GM12873 (cell line): ENCODE measurements at regions not wholly inside any gene's neighbourhood (a gene's known extent, or its start where the extent isn't known, plus 50 kb on each side); places are given as distances from the start of the nearest gene placed in this dataset.

Experiments
- TF ChIP-seq, protein P1 (sequence below): IDR thresholded peaks from 2 replicates; pipeline ENCODE4 v1.5.1; 2012; ENCODE audit warnings: low read depth, mild to moderate bottlenecking, moderate library complexity, low read length, control low read depth; ENCODE audit not compliant: insufficient read depth; ENCODE audit errors: missing control alignments

- TF ChIP-seq, protein P1, sequence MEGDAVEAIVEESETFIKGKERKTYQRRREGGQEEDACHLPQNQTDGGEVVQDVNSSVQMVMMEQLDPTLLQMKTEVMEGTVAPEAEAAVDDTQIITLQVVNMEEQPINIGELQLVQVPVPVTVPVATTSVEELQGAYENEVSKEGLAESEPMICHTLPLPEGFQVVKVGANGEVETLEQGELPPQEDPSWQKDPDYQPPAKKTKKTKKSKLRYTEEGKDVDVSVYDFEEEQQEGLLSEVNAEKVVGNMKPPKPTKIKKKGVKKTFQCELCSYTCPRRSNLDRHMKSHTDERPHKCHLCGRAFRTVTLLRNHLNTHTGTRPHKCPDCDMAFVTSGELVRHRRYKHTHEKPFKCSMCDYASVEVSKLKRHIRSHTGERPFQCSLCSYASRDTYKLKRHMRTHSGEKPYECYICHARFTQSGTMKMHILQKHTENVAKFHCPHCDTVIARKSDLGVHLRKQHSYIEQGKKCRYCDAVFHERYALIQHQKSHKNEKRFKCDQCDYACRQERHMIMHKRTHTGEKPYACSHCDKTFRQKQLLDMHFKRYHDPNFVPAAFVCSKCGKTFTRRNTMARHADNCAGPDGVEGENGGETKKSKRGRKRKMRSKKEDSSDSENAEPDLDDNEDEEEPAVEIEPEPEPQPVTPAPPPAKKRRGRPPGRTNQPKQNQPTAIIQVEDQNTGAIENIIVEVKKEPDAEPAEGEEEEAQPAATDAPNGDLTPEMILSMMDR = no peak
Measured at GRCh38 chrX:71000139-71000538, 68.0 kb downstream of the SNX12 start.

DNA sequence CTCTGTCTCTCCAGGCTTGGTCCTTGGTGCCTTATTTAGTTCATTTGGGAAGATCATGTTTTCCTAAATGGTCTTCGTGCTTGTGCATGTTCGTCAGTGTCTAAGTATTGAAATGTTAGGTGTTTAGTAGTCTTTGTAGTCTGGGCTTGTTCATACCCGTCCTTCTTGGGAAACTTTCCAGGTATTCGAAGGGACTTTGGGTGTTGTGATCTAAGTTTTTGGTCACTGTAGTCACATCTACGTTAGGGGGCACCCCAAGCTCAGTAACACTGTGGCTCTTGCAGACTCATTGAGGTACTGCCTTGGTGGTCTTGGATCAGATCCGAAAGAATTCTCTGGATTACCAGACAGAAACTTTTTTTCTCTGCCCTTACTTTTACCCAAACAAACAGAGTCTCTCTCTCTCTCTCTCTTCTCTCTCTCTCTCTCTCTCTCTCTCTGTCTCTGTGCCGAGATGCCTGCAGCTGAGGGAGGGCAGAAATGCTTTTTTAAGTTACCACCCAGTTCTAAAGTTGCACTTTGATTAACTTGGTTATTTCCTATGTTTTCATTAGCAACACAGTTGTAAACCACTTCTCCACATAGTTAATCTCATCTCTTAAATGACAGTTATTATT lies 67.6 kb upstream of the SLC7A3 start:
- TF ChIP-seq, protein P1 = peak; percentile 51

- TF ChIP-seq, protein P1 = no peak
Measured at GRCh38 chrX:70995338-70995737, 64.4 kb upstream of the SLC7A3 start.

- TF ChIP-seq, protein P1 = no peak
Measured at GRCh38 chrX:70988425-70988824, 57.5 kb upstream of the SLC7A3 start.
